ENCODE measurements at regions not wholly inside any gene's neighbourhood (a gene's known extent, or its start where the extent isn't known, plus 50 kb on each side); places are given as distances from the start of the nearest gene placed in this dataset.

- TF ChIP-seq TP53 (CRISPR knock-in tag; IDR thresholded peaks at IDR 0.05) (no peak), ZNF138 (CRISPR knock-in tag; conservative IDR thresholded peaks at IDR 0.05) (no peak), SOX15 (CRISPR knock-in tag; IDR thresholded peaks at IDR 0.05) (no peak), CDX4 (CRISPR knock-in tag; IDR thresholded peaks at IDR 0.05; ENCODE audit: borderline replicate concordance) (no peak), CREB1 (CRISPR knock-in tag; IDR thresholded peaks at IDR 0.05) (no peak)
- TF ChIP-seq, protein P1, sequence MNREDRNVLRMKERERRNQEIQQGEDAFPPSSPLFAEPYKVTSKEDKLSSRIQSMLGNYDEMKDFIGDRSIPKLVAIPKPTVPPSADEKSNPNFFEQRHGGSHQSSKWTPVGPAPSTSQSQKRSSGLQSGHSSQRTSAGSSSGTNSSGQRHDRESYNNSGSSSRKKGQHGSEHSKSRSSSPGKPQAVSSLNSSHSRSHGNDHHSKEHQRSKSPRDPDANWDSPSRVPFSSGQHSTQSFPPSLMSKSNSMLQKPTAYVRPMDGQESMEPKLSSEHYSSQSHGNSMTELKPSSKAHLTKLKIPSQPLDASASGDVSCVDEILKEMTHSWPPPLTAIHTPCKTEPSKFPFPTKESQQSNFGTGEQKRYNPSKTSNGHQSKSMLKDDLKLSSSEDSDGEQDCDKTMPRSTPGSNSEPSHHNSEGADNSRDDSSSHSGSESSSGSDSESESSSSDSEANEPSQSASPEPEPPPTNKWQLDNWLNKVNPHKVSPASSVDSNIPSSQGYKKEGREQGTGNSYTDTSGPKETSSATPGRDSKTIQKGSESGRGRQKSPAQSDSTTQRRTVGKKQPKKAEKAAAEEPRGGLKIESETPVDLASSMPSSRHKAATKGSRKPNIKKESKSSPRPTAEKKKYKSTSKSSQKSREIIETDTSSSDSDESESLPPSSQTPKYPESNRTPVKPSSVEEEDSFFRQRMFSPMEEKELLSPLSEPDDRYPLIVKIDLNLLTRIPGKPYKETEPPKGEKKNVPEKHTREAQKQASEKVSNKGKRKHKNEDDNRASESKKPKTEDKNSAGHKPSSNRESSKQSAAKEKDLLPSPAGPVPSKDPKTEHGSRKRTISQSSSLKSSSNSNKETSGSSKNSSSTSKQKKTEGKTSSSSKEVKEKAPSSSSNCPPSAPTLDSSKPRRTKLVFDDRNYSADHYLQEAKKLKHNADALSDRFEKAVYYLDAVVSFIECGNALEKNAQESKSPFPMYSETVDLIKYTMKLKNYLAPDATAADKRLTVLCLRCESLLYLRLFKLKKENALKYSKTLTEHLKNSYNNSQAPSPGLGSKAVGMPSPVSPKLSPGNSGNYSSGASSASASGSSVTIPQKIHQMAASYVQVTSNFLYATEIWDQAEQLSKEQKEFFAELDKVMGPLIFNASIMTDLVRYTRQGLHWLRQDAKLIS (CRISPR knock-in tag; IDR thresholded peaks at IDR 0.05; ENCODE audit: borderline replicate concordance) = no peak
Measured at GRCh38 chr10:18879284-18879683, 169.3 kb upstream of the MALRD1 start (continued).

DNA sequence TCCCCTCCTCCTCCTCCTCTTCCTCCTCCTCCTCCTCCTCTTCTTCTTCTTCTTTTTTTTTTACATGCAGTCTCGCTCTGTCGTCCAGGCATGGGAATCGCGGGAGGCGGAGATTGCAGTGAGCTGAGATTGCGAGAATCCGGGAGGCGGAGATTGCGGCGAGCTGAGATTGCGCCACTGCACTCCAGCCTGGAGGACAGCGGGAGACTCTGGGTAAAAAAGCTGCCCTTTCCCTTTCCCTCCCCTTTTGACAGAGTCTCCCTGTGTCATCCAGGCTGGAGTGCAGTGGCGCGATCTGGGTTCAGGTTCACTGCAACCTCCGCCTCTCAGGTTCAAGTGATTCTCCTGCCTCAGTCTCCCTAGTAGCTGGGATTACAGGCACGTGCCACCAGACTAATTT, 168.1 kb upstream of the MALRD1 start:
- Mint-ChIP-seq H3K4me1 (peaks cover 7% of the 10 kb centered on the region), H3K36me3 (no peaks in the 10 kb centered on the region), H3K27ac (no peak overlapping the region), H3K9me3 (no peaks in the 10 kb centered on the region; the same call in 1 of the 2 replicates), H3K4me3 (peak overlapping the region; percentile 71), H3K27me3 (ENCODE audit: low read depth) (no peaks in the 10 kb centered on the region)
- POLR2A ChIA-PET = no interaction called here
- ATAC-seq (peak; percentile 68), DNase-seq (ENCODE audit: low spot score) (peak; percentile 11)
- CTCF ChIA-PET = no interaction called here
- TF ChIP-seq SP1 (CRISPR knock-in tag; conservative IDR thresholded peaks at IDR 0.05) (no peak), ELF4 (CRISPR knock-in tag; IDR thresholded peaks at IDR 0.05; ENCODE audit: low read depth) (no peak), ZNF281 (CRISPR knock-in tag; IDR thresholded peaks at IDR 0.05) (no peak), SMAD4 (CRISPR knock-in tag; IDR thresholded peaks at IDR 0.05) (no peak), FOXP1 (CRISPR knock-in tag; IDR thresholded peaks at IDR 0.05; ENCODE audit: borderline replicate concordance) (no peak), FOXP4 (CRISPR knock-in tag; IDR thresholded peaks at IDR 0.05) (no peak)

- no peak for DNase-seq (ENCODE audit: low spot score)
- no peak for ATAC-seq
- CTCF ChIA-PET = no interaction called here
- TF ChIP-seq TCF7 (CRISPR knock-in tag; IDR thresholded peaks at IDR 0.05; ENCODE audit: low read depth) (no peak), GABPB1 (CRISPR knock-in tag; IDR thresholded peaks at IDR 0.05) (no peak), HMGA2 (CRISPR knock-in tag; IDR thresholded peaks at IDR 0.05) (no peak), TEAD1 (CRISPR knock-in tag; IDR thresholded peaks at IDR 0.05) (no peak), TEAD4 (CRISPR knock-in tag; IDR thresholded peaks at IDR 0.05) (no peak), ZBTB43 (CRISPR knock-in tag; IDR thresholded peaks at IDR 0.05) (no peak), MYBL2 (CRISPR knock-in tag; IDR thresholded peaks at IDR 0.05) (no peak), ZNF423 (CRISPR knock-in tag; IDR thresholded peaks at IDR 0.05) (no peak), EMX1 (CRISPR knock-in tag; IDR thresholded peaks at IDR 0.05) (no peak)
- TF ChIP-seq, protein P2, sequence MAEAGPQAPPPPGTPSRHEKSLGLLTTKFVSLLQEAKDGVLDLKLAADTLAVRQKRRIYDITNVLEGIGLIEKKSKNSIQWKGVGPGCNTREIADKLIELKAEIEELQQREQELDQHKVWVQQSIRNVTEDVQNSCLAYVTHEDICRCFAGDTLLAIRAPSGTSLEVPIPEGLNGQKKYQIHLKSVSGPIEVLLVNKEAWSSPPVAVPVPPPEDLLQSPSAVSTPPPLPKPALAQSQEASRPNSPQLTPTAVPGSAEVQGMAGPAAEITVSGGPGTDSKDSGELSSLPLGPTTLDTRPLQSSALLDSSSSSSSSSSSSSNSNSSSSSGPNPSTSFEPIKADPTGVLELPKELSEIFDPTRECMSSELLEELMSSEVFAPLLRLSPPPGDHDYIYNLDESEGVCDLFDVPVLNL (CRISPR knock-in tag; IDR thresholded peaks at IDR 0.05; ENCODE audit: borderline replicate concordance, low read depth) = no peak
- TF ChIP-seq, protein P3, sequence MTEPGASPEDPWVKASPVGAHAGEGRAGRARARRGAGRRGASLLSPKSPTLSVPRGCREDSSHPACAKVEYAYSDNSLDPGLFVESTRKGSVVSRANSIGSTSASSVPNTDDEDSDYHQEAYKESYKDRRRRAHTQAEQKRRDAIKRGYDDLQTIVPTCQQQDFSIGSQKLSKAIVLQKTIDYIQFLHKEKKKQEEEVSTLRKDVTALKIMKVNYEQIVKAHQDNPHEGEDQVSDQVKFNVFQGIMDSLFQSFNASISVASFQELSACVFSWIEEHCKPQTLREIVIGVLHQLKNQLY (CRISPR knock-in tag; IDR thresholded peaks at IDR 0.05) = no peak
Measured at GRCh38 chr10:18886102-18886501, 162.5 kb upstream of the MALRD1 start.

More at GRCh38 chr10:18886102-18886501, 162.5 kb upstream of the MALRD1 start:
- Mint-ChIP-seq H3K27ac (no peak overlapping the region), H3K9me3 (no peaks in the 10 kb centered on the region; the same call in 1 of the 2 replicates), H3K27me3 (ENCODE audit: low read depth) (no peaks in the 10 kb centered on the region; the same call in 1 of the 2 replicates), H3K4me3 (no peak overlapping the region), H3K4me1 (peaks cover 8% of the 10 kb centered on the region), H3K36me3 (no peaks in the 10 kb centered on the region)
- POLR2A ChIA-PET = no interaction called here

Data from WTC11 (cell line).